ENCODE measurements at regions not wholly inside any gene's neighbourhood (a gene's known extent, or its start where the extent isn't known, plus 50 kb on each side); places are given as distances from the start of the nearest gene placed in this dataset.

GRCh38 chr15:47364230-47365141 lies 352.8 kb upstream of the SEMA6D start:
- no peak overlapping the region for H3K4me3 ChIP-seq (ENCODE audit: low read depth, low read length)
- TF ChIP-seq CTCF (IDR thresholded peaks at IDR 0.05; ENCODE audit: insufficient read depth, low read depth, low read length, missing control alignments): no peak
- no peak for DNase-seq (ENCODE audit: low read depth)

- no peak overlapping the region for H3K4me3 ChIP-seq (ENCODE audit: low read depth, low read length)
- TF ChIP-seq CTCF (IDR thresholded peaks at IDR 0.05; ENCODE audit: insufficient read depth, low read depth, low read length, missing control alignments): no peak
- no peak for DNase-seq (ENCODE audit: low read depth)
These were observed 350.4 kb upstream of the SEMA6D start for GRCh38 chr15:47366884-47367283.

- no peak for DNase-seq (ENCODE audit: low read depth)
These were observed 349.4 kb upstream of the SEMA6D start for GRCh38 chr15:47367726-47368390.

GRCh38 chr15:47371939-47372338 lies 345.4 kb upstream of the SEMA6D start:
- no peak overlapping the region for H3K4me3 ChIP-seq (ENCODE audit: low read depth, low read length)
- no peak for TF ChIP-seq CTCF (IDR thresholded peaks at IDR 0.05; ENCODE audit: insufficient read depth, low read depth, low read length, missing control alignments)
- no peak for DNase-seq (ENCODE audit: low read depth)

More at GRCh38 chr15:47367726-47368390, 349.4 kb upstream of the SEMA6D start:
- H3K4me3 ChIP-seq (ENCODE audit: low read depth, low read length): no peak overlapping the region
- no peak for TF ChIP-seq CTCF (IDR thresholded peaks at IDR 0.05; ENCODE audit: insufficient read depth, low read depth, low read length, missing control alignments)

GRCh38 chr15:47374222-47374621 lies 343.1 kb upstream of the SEMA6D start:
- TF ChIP-seq CTCF (IDR thresholded peaks at IDR 0.05; ENCODE audit: insufficient read depth, low read depth, low read length, missing control alignments): no peak
- no peak for DNase-seq (ENCODE audit: low read depth)
- no peak overlapping the region for H3K4me3 ChIP-seq (ENCODE audit: low read depth, low read length)

GRCh38 chr15:47376190-47376589 lies 341.1 kb upstream of the SEMA6D start:
- H3K4me3 ChIP-seq (ENCODE audit: low read depth, low read length): no peak overlapping the region
- DNase-seq (ENCODE audit: low read depth): no peak
- TF ChIP-seq CTCF (IDR thresholded peaks at IDR 0.05; ENCODE audit: insufficient read depth, low read depth, low read length, missing control alignments): no peak
